ENCODE measurements at regions not wholly inside any gene's neighbourhood (a gene's known extent, or its start where the extent isn't known, plus 50 kb on each side); places are given as distances from the start of the nearest gene placed in this dataset.
"Not testable (repeated sequence)": the region's sequence is repeated elsewhere in the genome, so short reads cannot be mapped to it uniquely, and the experiment has no call there.

DNA sequence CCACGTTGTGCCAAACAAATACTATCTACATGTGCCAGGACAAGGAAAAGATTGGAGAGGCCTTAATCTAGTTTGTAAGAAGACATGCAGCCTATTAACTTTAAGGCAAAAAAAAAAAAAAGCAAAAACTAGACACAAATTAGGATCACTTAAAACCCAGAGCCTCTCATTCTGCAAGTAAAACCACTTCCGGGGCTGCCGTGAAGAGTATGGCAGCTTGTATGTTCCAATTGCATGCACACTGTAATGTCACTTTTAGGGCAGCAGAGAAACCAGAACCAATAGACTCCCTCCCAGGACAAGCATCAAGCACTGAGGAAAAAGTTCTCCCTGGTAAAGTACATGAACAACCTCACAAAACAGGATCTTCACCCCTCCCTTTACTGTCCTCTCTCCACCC, 70.6 kb downstream of the RSL24D1 start:
- DNase-seq, result no peak

DNA sequence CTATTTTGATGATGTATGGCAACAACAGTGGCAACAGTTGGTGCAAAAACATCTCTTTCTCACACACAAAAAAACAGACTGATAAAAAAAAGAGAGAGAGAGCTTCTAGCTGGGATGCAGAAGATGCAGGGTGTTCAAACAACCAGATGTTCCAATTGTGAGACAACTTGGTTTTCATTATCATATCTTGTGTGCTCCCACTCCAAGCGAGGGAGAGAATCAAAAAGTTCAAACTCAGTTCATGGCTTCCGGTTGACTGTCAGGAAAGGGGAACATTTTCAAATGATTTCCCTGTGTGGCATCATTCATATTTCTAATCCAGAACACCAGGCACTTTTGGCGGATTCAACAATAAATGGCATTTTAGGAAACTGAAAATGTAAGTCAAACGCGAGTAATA, 72.1 kb downstream of the RSL24D1 start:
- no peak for DNase-seq

DNA sequence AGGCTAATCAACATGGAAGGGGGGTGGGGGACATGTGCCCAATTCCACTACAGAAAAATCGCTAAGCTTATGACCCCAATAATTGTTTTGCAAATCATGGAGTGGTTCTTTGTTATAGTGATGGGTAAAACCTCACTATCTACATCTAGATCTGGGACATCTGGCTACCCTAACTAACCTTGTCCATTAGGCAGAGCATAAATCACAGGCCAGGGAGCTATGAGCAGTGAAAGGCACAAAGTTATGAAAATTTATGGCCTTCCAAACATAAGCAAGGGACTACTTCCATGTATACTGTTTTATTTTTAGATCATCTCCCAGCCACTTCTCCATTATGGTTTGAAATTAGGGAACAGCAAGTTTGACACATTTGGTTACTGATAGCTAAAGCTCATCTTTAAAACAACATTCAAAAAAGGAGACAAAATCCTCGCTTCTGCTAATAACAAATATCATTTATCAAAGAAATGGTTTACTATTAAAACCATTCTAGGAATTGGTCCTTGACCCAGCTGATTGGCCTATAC, 78.3 kb downstream of the RSL24D1 start:
- no peak for DNase-seq

DNA sequence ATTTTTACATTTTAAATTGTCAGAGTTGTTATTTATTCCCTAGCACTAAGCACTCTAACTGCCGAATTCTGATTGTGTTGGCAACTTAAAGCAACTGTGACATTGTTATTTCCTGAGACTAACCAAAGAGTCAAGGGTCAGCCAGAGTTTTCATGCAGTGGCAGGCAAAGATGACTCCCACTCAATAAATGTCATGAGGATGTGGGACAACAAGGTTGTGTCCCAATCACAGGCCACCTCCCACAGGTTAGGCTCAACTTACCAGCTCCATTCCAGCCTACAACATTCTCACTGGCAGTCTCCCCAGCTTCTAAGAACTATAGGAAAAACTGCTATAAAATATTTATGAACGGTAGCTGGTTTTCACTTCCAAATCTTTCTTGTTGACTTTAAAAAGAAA, 80.1 kb downstream of the RSL24D1 start:
- DNase-seq, result no peak

DNA sequence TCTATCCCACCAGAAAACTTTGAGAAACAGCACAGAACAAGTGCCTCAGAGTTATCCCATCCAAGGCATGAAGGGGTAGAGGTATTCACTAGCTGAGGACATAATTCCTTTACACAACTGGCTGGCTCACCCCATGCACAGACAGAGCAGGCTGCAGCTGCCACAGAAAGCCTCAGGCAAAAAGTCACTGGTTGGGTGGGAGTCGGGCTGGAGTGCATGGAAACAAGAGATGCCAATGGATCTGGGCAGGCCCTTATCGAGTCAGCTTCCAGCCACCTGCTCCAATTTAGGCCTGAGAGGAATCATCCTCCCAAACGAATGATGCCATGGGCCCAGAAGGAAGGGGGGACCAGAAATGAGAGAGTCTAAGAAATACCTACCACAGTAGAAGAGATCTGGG, 83.0 kb downstream of the RSL24D1 start:
- DNase-seq, result no peak

DNA sequence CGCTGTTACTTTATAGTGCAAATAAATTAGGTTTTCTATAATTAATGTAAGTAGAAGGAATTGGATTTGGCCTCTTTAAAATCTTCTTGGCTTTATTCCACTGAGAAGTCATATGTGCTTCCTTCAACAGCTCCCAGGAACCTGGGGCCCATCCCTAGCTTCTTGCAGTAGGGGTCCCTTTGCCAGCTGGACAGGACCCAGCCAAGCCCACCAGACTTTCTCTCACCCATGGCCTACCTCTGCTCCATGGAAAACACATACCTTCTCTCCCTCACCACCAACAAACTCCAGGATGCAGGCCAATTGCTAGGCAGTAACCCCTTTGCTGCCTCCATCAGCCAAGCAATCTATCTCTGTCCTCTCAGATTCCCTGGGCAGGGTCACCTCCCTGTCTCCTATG, 84.0 kb downstream of the RSL24D1 start:
- DNase-seq, result no peak

DNA sequence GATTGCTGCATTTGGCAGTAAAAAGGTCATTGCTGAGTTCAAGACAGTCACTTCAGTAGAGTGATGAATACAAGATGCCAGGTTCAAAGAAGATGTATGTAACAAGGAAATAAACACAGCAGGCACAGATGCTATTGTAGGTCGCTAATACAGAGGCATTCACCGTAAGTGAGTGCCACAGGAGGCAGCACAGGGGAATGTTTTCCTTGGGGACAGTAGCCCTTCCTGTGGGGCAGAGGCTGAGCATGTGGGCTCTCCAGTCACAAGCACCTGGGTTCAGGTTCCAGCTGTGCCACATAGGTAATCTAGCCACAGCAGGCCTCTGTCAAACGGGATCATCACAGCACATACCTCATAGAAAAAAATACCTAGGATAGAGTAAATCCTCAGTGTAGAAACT, 86.3 kb downstream of the RSL24D1 start:
- DNase-seq, result no peak

DNA sequence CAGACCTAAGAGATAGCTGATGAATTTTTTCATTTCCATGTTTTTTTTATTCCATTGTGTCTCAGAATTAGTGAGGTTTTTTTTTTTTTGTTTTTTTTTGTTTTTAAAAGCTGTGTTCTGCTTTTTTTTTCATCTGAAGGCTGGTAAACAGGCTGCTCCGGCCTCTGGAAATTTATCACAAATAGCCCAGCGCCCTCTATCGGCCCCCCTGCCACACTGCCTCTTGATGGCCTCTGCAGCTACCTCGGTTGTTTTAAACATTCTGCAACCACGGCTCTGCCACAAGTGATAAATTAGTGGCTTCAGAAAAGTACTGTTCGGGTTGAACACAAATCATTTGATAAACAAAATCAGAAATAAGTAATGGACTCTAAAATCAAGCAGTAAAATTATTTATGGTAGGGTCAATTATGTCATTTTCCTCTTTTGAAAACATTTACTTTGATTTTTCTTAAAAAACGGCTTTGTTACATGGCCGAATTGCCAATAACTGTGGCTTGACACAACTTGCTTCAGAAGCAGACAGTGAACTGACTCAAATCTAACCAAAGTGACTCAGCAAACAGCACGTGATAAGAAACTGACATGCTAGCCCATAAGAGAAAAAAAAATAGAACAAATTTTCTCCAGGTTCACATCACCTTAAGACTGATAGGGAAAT, 87.8 kb downstream of the RSL24D1 start:
- peak; percentile 84 for DNase-seq

DNA sequence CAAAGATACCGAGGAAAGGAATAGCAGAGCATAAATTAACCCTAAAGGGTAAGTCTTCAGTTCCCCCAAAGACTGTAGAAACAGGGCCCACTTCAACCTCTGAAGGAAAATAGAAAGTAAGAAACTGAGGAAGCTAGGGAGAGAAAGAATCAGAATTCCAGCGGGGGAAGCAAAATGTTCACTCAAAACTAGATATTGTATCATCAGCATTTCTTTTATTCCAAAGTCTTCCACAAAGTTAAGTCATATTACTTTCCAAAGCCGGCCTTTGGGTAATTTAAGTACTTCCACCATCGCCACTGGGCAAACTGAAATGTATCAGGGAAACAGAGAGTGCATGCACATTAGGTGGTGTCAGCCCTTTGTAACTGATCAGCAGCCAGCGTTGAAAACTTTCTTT, 88.3 kb downstream of the RSL24D1 start:
- DNase-seq, result no peak

DNA sequence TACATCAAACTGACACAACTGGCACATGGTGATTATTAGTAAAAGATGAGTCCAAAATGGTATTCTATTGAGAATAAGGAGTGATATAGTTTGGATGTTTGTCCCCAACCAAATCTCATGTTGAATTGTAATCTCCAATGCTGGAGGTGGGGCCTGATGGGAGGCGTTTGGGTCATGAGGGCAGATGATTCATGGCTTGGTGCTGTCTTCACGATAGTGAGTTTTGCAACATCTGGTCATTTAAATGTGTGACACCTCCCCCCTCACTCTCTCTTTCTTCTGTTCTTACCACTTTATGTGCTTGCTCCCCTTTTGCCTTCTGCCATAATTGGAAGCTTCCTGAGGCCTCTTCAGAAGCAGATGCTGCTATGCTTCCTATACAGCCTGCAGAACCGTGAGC, 90.6 kb downstream of the RSL24D1 start:
- no peak for DNase-seq

DNA sequence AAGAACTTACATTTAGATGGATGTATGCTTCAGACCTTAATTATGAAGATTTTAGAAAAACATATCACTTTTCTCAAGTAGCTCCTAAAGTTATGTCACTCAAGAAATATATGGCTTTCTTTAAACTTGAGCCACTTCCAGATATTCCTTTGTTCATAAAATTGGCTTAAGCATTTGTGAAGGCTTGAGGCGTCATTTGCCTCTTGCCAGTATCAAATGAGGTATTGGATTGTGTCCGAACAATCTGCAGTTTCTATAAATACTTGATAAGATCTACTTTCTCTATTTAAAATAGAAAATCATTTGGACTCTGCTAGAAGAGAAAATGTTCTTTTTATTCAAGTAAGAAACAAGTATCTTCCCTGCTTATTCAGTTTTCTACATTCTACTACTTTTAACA, 102.6 kb downstream of the RSL24D1 start:
- no peak for DNase-seq

DNA sequence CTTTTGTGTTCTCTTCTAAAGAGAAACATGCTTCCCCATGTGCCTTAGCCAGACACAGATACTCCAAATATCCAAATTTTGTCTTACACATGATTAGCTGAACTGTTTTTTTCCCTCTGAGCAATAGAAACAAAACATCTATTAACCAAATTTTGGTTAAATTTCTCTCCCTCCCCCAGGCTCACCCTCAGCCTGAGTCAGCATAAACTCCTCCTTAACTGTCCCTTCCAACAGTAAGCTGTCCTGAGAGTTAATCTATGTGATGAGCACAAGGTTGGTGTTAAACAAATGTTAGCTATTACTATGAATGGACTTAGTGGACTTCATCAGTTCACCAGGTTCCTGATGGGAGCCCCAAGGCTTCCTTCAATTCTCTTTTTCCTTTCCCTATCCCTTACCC, 108.5 kb downstream of the RSL24D1 start:
- DNase-seq, result no peak

DNA sequence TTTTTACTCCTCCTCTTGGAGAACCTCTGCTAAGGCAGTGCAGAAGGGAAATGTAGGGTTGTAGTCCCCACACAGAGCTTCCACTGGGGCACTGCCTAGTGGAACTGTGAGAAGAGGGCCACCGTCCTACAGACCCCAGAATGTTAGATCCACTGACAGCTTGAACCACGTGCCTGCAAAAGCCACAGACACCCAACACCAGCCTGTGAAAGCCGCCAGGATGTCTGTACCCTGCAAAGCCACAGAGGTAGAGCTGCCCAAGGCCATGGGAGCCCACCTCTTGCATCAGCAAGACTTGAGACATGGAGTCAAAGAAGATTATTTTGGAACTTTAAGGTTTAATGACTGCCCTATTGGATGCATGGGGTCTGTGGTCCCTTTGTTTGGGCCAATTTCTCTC, 112.1 kb downstream of the RSL24D1 start:
- no peak for DNase-seq

DNA sequence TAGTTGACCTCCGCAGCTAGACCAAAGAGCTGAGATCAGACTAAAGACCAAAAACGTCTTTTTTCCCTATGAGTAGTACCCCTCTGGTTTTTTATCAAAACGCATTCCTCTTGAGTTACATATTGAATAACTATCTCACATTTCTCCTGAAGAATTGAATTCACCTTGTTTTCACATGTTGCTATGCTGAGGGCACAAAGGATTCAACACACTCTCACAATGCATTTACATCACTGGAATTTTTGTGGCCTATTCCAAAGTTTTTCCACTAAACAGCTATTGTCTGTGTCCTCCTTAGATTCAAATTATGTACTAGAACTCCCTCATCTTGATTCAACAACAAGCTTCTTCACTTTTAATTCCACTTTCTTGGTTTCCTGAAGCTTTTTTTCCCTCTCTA, 112.5 kb downstream of the RSL24D1 start:
- DNase-seq, result no peak

DNA sequence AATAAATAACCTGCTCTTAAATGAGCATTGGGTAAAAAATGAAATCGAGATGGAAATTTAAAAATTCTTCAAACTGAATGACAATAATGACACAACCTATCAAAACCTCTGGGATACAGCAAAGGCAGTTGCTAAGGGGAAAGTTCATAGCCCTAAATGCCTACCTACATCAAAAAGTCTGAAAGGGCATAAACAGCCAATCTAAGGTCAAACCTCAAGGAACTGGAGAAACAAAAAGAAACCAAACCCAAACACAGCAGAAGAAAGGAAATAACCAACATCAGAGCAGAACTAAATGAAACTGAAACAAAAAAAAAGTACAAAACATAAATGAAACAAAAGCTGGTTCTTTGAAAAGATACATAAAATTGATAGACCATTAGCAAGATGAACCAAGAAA, 119.7 kb downstream of the RSL24D1 start:
- DNase-seq, result not testable (repeated sequence)

DNA sequence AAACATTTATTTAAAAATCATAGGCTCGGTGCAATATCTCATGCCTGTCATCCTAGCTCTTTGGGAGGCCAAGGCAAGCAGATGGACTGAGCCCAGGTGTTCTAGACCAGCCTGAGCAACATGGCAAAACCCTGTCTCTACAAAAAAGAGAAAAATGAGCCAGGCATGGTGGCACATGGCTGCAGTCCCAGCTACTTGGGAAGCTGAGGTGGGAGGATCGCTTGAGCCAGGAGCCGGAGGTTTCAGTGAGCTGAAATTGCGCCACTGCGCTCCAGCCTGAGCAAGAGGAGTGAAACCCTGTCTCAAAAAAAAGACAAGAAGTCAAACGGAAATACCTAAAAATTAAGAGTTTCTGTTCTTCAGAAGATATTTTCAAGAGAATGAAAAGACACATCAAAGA, 122.3 kb downstream of the RSL24D1 start:
- no peak for DNase-seq

DNA sequence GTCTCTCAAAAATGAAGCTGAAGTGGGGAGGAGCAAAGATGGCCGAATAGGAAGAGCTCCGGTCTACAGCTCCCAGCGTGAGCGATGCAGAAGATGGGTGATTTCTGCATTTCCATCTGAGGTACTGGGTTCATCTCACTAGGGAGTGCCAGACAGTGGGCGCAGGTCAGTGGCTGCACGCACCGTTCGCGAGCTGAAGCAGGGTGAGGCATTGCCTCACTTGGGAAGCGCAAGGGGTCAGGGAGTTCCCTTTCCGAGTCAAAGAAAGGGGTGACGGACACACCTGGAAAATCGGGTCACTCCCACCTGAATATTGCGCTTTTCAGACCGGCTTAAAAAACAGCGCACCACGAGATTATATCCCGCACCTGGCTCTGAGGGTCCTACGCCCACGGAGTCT, 132.8 kb downstream of the RSL24D1 start:
- not testable (repeated sequence) for DNase-seq

DNA sequence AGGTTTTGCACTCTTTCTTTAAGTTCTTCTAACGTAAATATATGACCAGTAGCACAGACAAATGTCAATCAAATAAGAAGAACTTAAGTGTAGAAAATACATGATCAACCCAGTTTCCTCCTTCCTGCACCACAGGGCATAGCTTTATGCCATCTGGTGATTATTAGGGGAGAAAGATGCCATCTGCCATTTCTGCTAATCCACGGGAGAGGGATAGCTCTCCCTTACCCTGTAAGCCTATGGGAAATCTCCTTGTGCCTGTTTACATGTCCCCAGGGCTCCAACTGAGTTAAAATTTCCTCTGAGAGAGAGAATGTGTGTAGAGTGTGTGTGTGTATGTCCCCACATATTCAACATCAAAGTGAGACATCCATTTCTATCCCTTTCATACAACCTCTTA, 135.9 kb downstream of the RSL24D1 start:
- DNase-seq, result no peak

DNA sequence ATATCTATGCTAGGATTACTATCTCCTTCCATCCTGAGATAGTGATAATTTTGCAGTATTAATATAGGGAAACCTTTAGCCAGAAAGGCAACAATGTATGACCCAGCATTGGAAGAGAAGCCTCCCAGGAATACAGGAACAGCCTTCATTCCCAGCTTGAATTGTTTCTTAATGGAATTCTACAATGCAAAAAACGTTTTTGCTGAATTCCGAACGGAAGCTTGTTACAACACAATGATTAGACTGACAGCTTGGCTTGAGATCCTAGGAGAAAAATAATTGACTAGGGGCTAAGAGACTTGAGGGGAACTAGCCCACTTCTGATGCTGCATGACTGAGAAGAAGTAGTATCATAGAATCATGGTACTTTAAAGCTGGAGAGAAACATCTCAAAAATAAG, 140.2 kb downstream of the RSL24D1 start:
- no peak for DNase-seq

DNA sequence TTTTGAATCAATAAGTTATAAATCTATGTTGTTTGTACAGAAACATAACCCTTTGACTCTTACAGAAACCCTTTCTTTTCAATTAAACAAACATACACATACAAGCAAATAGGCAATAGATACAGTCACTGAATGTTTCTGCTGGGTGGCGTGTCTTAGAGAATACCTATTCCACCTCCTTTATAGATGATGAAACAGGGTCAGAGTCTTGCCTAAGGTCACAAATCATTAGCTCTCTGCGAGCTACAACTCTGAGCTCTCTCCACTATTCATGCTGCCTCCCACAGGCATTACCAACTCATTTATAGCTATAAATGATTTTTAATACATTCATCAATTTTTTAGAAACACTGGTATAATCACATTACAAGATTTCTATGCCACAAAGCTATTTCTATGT, 152.6 kb downstream of the RSL24D1 start:
- DNase-seq, result no peak

DNA sequence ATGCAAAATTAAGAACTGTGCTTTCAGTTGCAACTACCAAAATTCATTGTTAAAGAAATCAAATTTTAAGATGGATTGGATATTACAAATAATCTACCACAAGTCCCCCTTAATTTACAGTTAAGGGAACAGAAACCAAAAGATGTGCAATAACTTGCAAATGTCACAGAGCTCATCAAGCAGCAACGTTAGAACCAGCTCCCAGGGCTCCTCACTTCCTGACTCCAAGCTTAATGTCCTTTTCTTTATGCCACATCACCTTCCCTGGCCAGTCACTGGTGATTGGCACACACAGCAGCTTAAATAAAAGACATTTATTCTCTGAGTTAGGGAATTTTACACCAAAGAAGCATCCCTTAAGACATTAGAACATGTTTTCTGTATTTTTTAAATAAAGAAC, 159.7 kb downstream of the RSL24D1 start:
- no peak for DNase-seq

DNA sequence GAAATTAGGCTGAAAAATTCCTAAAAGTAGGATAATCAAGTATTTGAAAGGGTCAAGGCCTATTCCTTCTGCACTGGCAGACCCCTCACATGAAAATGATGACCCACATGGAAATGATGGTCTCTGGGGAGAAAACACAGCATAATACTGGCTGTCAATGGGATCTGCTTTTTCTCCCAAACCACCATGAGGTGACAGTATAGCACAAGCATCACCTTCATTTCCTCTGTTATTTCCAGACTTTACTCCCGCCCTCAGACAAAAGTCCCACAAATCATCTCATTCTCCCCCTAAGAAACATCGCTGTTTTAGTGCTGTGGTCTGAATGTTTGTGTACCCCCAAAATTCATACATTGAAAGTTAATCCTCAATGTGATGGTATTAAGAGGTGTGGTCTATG, 161.0 kb downstream of the RSL24D1 start:
- DNase-seq, result no peak

DNA sequence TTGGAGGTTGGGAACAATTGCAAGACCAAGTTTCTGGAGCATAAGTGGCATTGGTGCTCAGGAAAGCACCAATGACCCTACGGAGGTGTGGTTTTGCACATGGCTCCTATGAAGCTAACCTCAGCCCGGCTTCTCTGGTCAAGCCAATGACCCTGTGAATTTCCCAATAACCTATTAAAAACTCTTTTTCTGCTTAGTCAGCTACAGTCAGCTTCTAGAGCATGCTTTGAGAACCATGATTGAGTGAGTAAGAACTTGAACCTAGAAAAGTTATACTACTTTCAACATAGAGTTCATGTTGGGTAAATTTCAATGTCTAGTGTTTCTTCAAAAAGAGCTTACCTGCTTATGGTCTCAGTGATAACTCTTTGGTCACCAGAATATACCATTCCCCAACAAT, 163.2 kb downstream of the RSL24D1 start:
- DNase-seq, result no peak

DNA sequence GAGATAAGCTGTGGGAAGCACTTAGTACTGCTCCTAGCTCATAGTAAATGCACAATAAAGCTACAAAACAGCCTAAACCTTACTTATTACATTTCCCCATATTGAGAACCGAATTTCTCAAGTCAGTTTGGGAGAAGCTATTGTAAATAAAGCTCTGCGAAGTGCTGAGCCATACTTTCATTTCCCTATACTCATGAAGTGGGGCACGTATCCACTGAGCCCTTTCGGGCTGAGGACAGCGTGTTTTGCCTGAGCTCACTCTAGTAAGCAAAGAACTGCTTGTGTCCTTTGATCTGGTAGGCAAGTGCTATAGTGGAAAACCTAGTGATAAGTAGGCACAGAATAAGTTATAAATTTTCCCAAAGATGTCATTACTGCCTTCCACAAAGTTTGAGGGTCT, 165.0 kb downstream of the RSL24D1 start:
- DNase-seq, result no peak

DNA sequence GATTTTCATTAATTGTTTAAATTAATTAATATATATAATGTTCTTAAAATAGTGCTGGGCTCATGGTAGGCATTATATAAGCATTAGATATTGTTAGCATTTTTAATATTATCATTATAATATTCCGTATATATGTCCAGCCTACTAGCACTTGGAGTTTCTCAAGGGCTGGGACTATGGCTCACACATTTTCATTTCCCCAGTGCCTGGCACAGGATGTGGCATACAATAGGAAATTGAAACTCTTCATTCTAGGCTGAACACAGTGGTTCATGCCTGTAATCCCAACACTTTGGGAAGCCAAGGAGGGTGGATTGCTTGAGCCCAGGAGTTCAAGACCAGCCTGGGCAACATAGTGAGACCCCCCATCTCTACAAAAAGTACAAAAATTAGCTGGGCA, 170.4 kb downstream of the RSL24D1 start:
- no peak for DNase-seq

DNA sequence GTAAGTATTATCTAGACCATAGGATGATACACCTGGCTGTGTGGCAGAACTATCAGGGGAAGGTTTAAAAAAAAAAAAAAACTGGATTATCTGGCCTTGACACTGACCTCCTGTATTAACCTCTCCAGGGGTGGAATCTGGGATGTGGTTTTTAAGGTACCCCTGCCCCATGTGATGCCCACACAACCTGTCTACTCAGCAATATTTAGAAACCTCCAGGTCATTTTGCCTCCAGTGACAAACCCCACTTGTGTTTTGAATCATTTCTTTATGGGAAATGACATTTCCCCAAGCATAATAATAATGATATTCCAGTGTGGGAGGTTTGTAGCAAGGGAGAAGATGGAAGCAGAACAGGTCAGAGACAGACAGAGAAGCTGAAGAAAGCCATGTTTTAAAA, 179.1 kb downstream of the RSL24D1 start:
- DNase-seq, result no peak
